ENCODE measurements at regions not wholly inside any gene's neighbourhood (a gene's known extent, or its start where the extent isn't known, plus 50 kb on each side); places are given as distances from the start of the nearest gene placed in this dataset.
"Not testable (repeated sequence)": the region's sequence is repeated elsewhere in the genome, so short reads cannot be mapped to it uniquely, and the experiment has no call there.

DNA sequence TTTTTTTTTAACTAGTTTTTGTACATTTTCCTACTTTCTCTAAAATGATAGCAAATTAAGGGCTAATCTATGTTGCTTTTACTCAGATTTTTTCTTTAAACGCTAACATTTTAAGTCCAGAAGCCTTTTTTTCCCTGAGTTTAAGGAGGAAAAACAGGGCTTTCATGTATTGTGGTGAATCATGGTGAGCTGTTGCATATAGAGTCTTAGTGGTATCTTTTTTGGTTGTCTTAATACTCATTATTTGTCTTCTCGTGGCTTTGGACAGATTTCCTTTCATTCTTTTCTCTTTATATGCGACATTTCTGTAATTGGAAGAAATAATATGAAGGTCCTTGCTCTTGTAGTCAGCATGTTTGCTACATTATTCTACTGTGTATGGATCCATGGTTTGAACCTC is 1015.6 kb downstream of the PLA2G4A start:
- Mint-ChIP-seq H3K27me3 (no peaks in the 10 kb centered on the region), H3K27ac (no peak overlapping the region), H3K9me3 (peaks cover 14% of the 10 kb centered on the region), H3K4me3 (no peak overlapping the region), H3K4me1 (no peaks in the 10 kb centered on the region), H3K36me3 (ENCODE audit: low read depth) (no peaks in the 10 kb centered on the region)
- TF ChIP-seq, protein P1, sequence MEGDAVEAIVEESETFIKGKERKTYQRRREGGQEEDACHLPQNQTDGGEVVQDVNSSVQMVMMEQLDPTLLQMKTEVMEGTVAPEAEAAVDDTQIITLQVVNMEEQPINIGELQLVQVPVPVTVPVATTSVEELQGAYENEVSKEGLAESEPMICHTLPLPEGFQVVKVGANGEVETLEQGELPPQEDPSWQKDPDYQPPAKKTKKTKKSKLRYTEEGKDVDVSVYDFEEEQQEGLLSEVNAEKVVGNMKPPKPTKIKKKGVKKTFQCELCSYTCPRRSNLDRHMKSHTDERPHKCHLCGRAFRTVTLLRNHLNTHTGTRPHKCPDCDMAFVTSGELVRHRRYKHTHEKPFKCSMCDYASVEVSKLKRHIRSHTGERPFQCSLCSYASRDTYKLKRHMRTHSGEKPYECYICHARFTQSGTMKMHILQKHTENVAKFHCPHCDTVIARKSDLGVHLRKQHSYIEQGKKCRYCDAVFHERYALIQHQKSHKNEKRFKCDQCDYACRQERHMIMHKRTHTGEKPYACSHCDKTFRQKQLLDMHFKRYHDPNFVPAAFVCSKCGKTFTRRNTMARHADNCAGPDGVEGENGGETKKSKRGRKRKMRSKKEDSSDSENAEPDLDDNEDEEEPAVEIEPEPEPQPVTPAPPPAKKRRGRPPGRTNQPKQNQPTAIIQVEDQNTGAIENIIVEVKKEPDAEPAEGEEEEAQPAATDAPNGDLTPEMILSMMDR (IDR thresholded peaks at IDR 0.05), result no peak
- ChIA-PET CTCF (no interaction called here), POLR2A (no interaction called here)
- DNase-seq, result no peak
- no peak for ATAC-seq (ENCODE audit: low read depth)
- intact Hi-C loops (cut with micrococcal nuclease), result no loop called here

- DNase-seq (no peak), ATAC-seq (ENCODE audit: low read depth) (no peak)
- H3K27me3 Mint-ChIP-seq, result no peaks in the 10 kb centered on the region
- peaks cover 5% of the 10 kb centered on the region for H3K9me3 Mint-ChIP-seq
- H3K36me3 Mint-ChIP-seq (ENCODE audit: low read depth), result no peaks in the 10 kb centered on the region
- no peak overlapping the region for H3K27ac Mint-ChIP-seq
- H3K4me1 Mint-ChIP-seq, result no peaks in the 10 kb centered on the region
- ChIA-PET POLR2A (no interaction called here), CTCF (no interaction called here)
- intact Hi-C loops (cut with micrococcal nuclease), result no loop called here
- H3K4me3 Mint-ChIP-seq, result no peak overlapping the region
- TF ChIP-seq, protein P1 (IDR thresholded peaks at IDR 0.05), result no peak
Observed at GRCh38 chr1:187847531-187847930, 1018.8 kb downstream of the PLA2G4A start.

GRCh38 chr1:187848321-187848720 is 1019.6 kb downstream of the PLA2G4A start:
- ChIA-PET POLR2A (no interaction called here), CTCF (no interaction called here)
- intact Hi-C loops (cut with micrococcal nuclease), result no loop called here
- Mint-ChIP-seq H3K27ac (no peak overlapping the region), H3K27me3 (no peaks in the 10 kb centered on the region), H3K4me1 (no peaks in the 10 kb centered on the region), H3K36me3 (ENCODE audit: low read depth) (no peaks in the 10 kb centered on the region), H3K4me3 (no peak overlapping the region), H3K9me3 (peaks cover 6% of the 10 kb centered on the region)
- TF ChIP-seq, protein P1 (IDR thresholded peaks at IDR 0.05), result no peak
- no peak for DNase-seq
- no peak for ATAC-seq (ENCODE audit: low read depth)

DNA sequence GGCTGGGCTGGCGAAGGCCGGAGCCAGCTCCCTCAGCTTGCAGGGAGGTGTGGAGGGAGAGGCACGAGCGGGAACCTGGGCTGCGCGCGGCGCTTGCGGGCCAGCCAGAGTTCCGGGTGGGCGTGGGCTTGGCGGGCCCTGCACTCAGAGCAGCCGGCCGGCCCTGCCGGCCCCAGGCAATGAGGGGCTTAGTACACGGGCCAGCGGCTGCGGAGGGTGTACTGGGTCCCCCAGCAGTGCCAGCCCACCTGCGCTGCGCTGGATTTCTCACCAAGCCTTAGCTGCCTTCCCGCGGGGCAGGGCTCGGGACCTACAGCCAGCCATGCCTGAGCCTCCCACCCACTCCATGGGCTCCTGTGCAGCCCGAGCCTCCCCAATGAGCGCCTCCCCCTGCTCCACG is 1021.4 kb downstream of the PLA2G4A start:
- H3K36me3 Mint-ChIP-seq (ENCODE audit: low read depth); ATAC-seq (ENCODE audit: low read depth); H3K4me3 Mint-ChIP-seq; intact Hi-C loops (cut with micrococcal nuclease); DNase-seq; POLR2A ChIA-PET; CTCF ChIA-PET; H3K27me3 Mint-ChIP-seq; H3K4me1 Mint-ChIP-seq; H3K27ac Mint-ChIP-seq: not testable (repeated sequence)
- peaks cover 12% of the 10 kb centered on the region for H3K9me3 Mint-ChIP-seq

- no peaks in the 10 kb centered on the region for H3K4me1 Mint-ChIP-seq
- TF ChIP-seq, protein P1 (IDR thresholded peaks at IDR 0.05), result no peak
- no peaks in the 10 kb centered on the region for H3K27me3 Mint-ChIP-seq
- no peak for ATAC-seq (ENCODE audit: low read depth)
- DNase-seq, result no peak
- ChIA-PET CTCF (no interaction called here), POLR2A (no interaction called here)
- no peak overlapping the region for H3K27ac Mint-ChIP-seq
- intact Hi-C loops (cut with micrococcal nuclease), result no loop called here
- H3K9me3 Mint-ChIP-seq, result peaks cover 14% of the 10 kb centered on the region
- H3K4me3 Mint-ChIP-seq, result no peak overlapping the region
- no peaks in the 10 kb centered on the region for H3K36me3 Mint-ChIP-seq (ENCODE audit: low read depth)
Observed at GRCh38 chr1:187853505-187853904, 1024.8 kb downstream of the PLA2G4A start.

DNA sequence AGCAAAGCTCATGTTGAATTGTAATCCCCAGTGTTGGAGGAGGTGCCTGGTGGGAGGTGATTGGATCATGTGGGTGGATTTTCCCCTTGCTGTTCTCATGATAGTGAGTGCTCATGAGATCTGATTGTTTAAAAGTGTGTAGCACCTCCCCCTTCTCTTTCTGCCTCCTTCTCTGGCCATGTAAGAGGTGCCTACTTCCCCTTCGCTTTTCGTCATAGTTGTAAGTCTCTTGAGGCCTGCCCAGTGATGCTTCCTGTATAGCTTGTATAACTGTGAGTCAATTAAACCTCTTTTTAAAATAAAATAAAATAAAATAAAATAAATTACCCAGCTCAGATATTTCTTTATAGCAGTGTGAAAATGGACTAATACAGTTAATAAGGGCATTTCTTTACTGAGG is 1025.7 kb downstream of the PLA2G4A start:
- POLR2A ChIA-PET, result no interaction called here
- ATAC-seq (ENCODE audit: low read depth) (no peak), DNase-seq (no peak)
- H3K9me3 Mint-ChIP-seq, result peaks cover 16% of the 10 kb centered on the region
- no peak overlapping the region for H3K4me3 Mint-ChIP-seq
- TF ChIP-seq, protein P1 (IDR thresholded peaks at IDR 0.05), result no peak
- CTCF ChIA-PET, result no interaction called here
- no peaks in the 10 kb centered on the region for H3K4me1 Mint-ChIP-seq
- intact Hi-C loops (cut with micrococcal nuclease), result no loop called here
- H3K27me3 Mint-ChIP-seq, result no peaks in the 10 kb centered on the region
- no peaks in the 10 kb centered on the region for H3K36me3 Mint-ChIP-seq (ENCODE audit: low read depth)
- no peak overlapping the region for H3K27ac Mint-ChIP-seq

Data from activated B cell treated with CpG ODN at 0.5 μM for 24 hours (primary cell).